HFFc6 (cell line): ENCODE measurements at regions not wholly inside any gene's neighbourhood (a gene's known extent, or its start where the extent isn't known, plus 50 kb on each side); places are given as distances from the start of the nearest gene placed in this dataset.

ENCODE experiments used
- DNase-seq: peaks from one replicate; pipeline ENCODE4 v3.0.0-alpha.2; 2018
- H3K27ac Mint-ChIP-seq: 2 replicates; pipeline ENCODE4 v1.8.0; 2020; ENCODE audit warnings: mild to moderate bottlenecking, mixed read lengths
- H3K27me3 Mint-ChIP-seq: 2 replicates; pipeline ENCODE4 v1.8.0; 2021; ENCODE audit warnings: mild to moderate bottlenecking, moderate library complexity, mixed read lengths; ENCODE audit not compliant: insufficient read depth
- H3K36me3 Mint-ChIP-seq: 2 replicates; pipeline ENCODE4 v1.8.0; 2021; ENCODE audit warnings: low read depth, mixed read lengths
- H3K4me1 Mint-ChIP-seq: 2 replicates; pipeline ENCODE4 v1.8.0; 2020; ENCODE audit warnings: low read depth, mixed read lengths
- H3K4me3 Mint-ChIP-seq: 2 replicates; pipeline ENCODE4 v1.8.0; 2020; ENCODE audit warnings: mild to moderate bottlenecking, moderate library complexity, mixed read lengths
- H3K9me3 Mint-ChIP-seq: 2 replicates; pipeline ENCODE4 v1.8.0; 2020; ENCODE audit warnings: mild to moderate bottlenecking, mixed read lengths
- TF ChIP-seq, protein P1 (sequence below): fragments of 200-600 bp; sonication (generic); IDR thresholded peaks from 2 replicates; pipeline ENCODE4 v1.5.0; 2021; ENCODE audit warnings: antibody characterized with exemption, mild to moderate bottlenecking

DNA sequence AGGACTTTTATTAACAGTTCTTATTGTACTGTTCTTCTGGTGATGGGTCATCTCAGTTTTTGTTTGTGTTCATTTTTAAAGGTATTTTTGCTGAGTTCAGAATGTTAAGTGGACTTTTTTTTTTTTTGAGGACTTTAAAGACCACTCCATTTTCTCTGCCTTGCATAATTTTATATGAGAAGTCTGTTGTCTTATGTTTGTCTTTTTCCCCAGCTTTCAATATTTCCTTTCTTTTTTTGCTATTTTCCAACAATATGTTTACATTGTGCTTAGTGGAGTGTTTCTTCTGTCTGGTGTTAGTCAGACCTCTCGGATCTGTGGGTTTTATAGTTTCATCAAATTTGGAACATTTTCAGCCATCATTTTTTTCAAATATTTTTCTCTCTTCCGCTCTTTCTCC is 290.0 kb upstream of the TNRC6C start:
- Mint-ChIP-seq H3K36me3 (peaks cover 13% of the 10 kb centered on the region; the same call in 1 of the 2 replicates), H3K4me1 (peaks cover 5% of the 10 kb centered on the region; the same call in 1 of the 2 replicates), H3K27ac (no peak overlapping the region), H3K4me3 (no peak overlapping the region), H3K27me3 (peaks cover 27% of the 10 kb centered on the region), H3K9me3 (peaks cover 17% of the 10 kb centered on the region)
- TF ChIP-seq, protein P1, sequence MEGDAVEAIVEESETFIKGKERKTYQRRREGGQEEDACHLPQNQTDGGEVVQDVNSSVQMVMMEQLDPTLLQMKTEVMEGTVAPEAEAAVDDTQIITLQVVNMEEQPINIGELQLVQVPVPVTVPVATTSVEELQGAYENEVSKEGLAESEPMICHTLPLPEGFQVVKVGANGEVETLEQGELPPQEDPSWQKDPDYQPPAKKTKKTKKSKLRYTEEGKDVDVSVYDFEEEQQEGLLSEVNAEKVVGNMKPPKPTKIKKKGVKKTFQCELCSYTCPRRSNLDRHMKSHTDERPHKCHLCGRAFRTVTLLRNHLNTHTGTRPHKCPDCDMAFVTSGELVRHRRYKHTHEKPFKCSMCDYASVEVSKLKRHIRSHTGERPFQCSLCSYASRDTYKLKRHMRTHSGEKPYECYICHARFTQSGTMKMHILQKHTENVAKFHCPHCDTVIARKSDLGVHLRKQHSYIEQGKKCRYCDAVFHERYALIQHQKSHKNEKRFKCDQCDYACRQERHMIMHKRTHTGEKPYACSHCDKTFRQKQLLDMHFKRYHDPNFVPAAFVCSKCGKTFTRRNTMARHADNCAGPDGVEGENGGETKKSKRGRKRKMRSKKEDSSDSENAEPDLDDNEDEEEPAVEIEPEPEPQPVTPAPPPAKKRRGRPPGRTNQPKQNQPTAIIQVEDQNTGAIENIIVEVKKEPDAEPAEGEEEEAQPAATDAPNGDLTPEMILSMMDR, result no peak
- DNase-seq, result no peak

GRCh38 chr17:77670173-77670572 is 288.3 kb upstream of the TNRC6C start:
- Mint-ChIP-seq H3K4me3 (no peak overlapping the region), H3K36me3 (peaks cover 13% of the 10 kb centered on the region; the same call in 1 of the 2 replicates), H3K9me3 (peaks cover 17% of the 10 kb centered on the region), H3K27me3 (peaks cover 32% of the 10 kb centered on the region), H3K4me1 (peaks cover 5% of the 10 kb centered on the region; the same call in 1 of the 2 replicates), H3K27ac (no peak overlapping the region)
- no peak for DNase-seq
- TF ChIP-seq, protein P1, result no peak

- Mint-ChIP-seq H3K27me3 (peaks cover 62% of the 10 kb centered on the region), H3K4me1 (no peaks in the 10 kb centered on the region), H3K36me3 (peaks cover 4% of the 10 kb centered on the region; the same call in 1 of the 2 replicates), H3K27ac (no peak overlapping the region), H3K9me3 (peaks cover 6% of the 10 kb centered on the region), H3K4me3 (no peak overlapping the region)
- TF ChIP-seq, protein P1, result no peak
- no peak for DNase-seq
Measured at GRCh38 chr17:77674358-77674757, 284.1 kb upstream of the TNRC6C start.

GRCh38 chr17:77675411-77675810 is 283.1 kb upstream of the TNRC6C start:
- Mint-ChIP-seq H3K4me3 (no peak overlapping the region), H3K9me3 (no peaks in the 10 kb centered on the region), H3K36me3 (no peaks in the 10 kb centered on the region), H3K4me1 (no peaks in the 10 kb centered on the region), H3K27me3 (peaks cover 63% of the 10 kb centered on the region), H3K27ac (no peak overlapping the region)
- TF ChIP-seq, protein P1, result no peak
- DNase-seq, result no peak

DNA sequence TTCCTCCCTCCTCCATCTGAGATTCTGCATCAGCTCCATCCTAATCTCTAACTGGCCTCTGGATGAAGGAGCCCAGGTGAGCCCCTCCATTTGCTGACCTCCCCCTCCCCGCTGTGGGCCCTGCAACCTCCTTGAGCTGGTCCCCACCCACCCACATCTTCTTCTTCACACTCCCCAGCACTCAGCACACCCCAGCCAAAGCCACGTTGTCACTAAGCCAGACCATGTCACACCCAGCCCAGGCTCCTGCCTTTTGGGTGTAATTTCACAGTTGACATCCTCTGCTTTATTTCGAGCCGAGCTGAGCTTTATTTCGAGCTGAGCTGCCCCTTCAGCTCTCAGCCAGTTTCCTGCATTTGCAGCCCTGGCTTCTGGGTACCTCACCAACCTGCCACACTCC is 282.7 kb upstream of the TNRC6C start:
- DNase-seq, result no peak
- no peaks in the 10 kb centered on the region for H3K9me3 Mint-ChIP-seq
- TF ChIP-seq, protein P1, result no peak
- H3K4me3 Mint-ChIP-seq, result no peak overlapping the region
- H3K36me3 Mint-ChIP-seq, result no peaks in the 10 kb centered on the region
- peaks cover 66% of the 10 kb centered on the region for H3K27me3 Mint-ChIP-seq
- H3K4me1 Mint-ChIP-seq, result no peaks in the 10 kb centered on the region
- no peak overlapping the region for H3K27ac Mint-ChIP-seq

DNA sequence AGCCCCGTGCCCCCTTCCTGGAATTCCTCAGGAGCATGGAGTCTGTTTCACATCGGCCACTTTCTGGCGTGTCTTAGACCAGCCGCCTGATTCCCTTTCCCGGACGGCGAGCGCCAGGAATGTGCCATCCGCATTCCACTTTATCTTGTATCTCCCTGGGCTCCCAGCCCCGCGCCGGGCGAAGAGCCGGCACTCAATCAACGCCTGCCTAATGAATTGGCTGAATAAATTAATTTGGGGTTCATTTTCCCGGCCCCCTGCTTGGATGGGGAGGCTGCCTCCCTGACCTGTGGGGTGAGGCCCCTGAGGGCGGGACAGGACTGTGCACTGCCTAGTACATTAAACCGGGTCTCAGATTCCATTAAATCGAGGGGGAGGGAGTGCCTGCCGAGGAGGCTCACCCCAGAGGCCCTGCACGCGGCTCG is 282.3 kb upstream of the TNRC6C start:
- Mint-ChIP-seq H3K27me3 (peaks cover 63% of the 10 kb centered on the region), H3K9me3 (no peaks in the 10 kb centered on the region), H3K27ac (no peak overlapping the region), H3K36me3 (no peaks in the 10 kb centered on the region), H3K4me3 (no peak overlapping the region), H3K4me1 (no peaks in the 10 kb centered on the region)
- DNase-seq, result no peak
- TF ChIP-seq, protein P1, result no peak
